ENCODE measurements at regions not wholly inside any gene's neighbourhood (a gene's known extent, or its start where the extent isn't known, plus 50 kb on each side); places are given as distances from the start of the nearest gene placed in this dataset.

GRCh38 chr9:88712484-88712883, 177.5 kb downstream of the NXNL2 start:
- no peak overlapping the region for H3K27ac Mint-ChIP-seq
- H3K36me3 Mint-ChIP-seq = no peaks in the 10 kb centered on the region
- TF ChIP-seq GTF2I (CRISPR knock-in tag; conservative IDR thresholded peaks at IDR 0.05) (no peak), NFYB (CRISPR knock-in tag; conservative IDR thresholded peaks at IDR 0.05; ENCODE audit: low read depth) (no peak)
- TF ChIP-seq, protein P1, sequence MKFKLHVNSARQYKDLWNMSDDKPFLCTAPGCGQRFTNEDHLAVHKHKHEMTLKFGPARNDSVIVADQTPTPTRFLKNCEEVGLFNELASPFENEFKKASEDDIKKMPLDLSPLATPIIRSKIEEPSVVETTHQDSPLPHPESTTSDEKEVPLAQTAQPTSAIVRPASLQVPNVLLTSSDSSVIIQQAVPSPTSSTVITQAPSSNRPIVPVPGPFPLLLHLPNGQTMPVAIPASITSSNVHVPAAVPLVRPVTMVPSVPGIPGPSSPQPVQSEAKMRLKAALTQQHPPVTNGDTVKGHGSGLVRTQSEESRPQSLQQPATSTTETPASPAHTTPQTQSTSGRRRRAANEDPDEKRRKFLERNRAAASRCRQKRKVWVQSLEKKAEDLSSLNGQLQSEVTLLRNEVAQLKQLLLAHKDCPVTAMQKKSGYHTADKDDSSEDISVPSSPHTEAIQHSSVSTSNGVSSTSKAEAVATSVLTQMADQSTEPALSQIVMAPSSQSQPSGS (CRISPR knock-in tag; IDR thresholded peaks at IDR 0.05; ENCODE audit: borderline replicate concordance, low read depth) = no peak
- CTCF ChIA-PET = no interaction called here
- H3K27me3 Mint-ChIP-seq (ENCODE audit: low read depth) = no peaks in the 10 kb centered on the region
- ATAC-seq = no peak
- POLR2A ChIA-PET = no interaction called here
- H3K4me1 Mint-ChIP-seq = no peaks in the 10 kb centered on the region
- DNase-seq (ENCODE audit: low spot score) = no peak
- H3K9me3 Mint-ChIP-seq = peaks cover 23% of the 10 kb centered on the region
- no peak overlapping the region for H3K4me3 Mint-ChIP-seq

DNA sequence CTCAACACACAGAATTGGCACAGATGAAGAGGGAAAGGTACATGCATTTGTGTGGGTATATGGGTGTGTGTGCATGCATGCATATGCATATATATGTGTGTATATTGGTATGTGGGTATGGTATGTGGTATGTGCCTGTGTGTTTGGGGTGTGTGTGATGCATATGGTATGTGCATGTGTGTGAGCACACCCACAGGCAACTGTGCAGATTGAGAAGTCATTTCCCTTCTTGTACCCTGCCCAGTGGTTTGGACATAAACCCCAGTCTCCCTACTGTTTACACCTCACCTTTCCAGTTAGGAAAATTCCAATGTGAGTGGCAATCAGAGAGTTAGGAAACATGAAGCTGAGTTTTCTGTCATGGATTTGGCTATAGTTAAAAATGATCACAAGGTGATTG, 178.0 kb downstream of the NXNL2 start:
- ATAC-seq = no peak

More for the DNA sequence above, 178.0 kb downstream of the NXNL2 start:
- H3K4me3 Mint-ChIP-seq = no peak overlapping the region
- ChIA-PET POLR2A (no interaction called here), CTCF (no interaction called here)
- H3K36me3 Mint-ChIP-seq = no peaks in the 10 kb centered on the region
- TF ChIP-seq JUN (CRISPR knock-in tag; IDR thresholded peaks at IDR 0.05) (no peak), SMAD3 (CRISPR knock-in tag; IDR thresholded peaks at IDR 0.05; ENCODE audit: borderline replicate concordance) (no peak), NFYB (CRISPR knock-in tag; conservative IDR thresholded peaks at IDR 0.05; ENCODE audit: low read depth) (no peak), NR2C2 (CRISPR knock-in tag; IDR thresholded peaks at IDR 0.05) (no peak), ZNF121 (CRISPR knock-in tag; IDR thresholded peaks at IDR 0.05) (no peak), AFF4 (CRISPR knock-in tag; IDR thresholded peaks at IDR 0.05; ENCODE audit: borderline replicate concordance) (no peak), ZNF396 (CRISPR knock-in tag; IDR thresholded peaks at IDR 0.05; ENCODE audit: borderline replicate concordance) (no peak), HMGXB4 (CRISPR knock-in tag; IDR thresholded peaks at IDR 0.05) (no peak), ZNF263 (CRISPR knock-in tag; IDR thresholded peaks at IDR 0.05; ENCODE audit: low read depth) (no peak), E2F4 (CRISPR knock-in tag; IDR thresholded peaks at IDR 0.05; ENCODE audit: borderline replicate concordance, low read depth) (no peak), SMAD4 (CRISPR knock-in tag; IDR thresholded peaks at IDR 0.05) (no peak), ELF4 (CRISPR knock-in tag; IDR thresholded peaks at IDR 0.05; ENCODE audit: low read depth) (no peak)
- TF ChIP-seq, protein P2, sequence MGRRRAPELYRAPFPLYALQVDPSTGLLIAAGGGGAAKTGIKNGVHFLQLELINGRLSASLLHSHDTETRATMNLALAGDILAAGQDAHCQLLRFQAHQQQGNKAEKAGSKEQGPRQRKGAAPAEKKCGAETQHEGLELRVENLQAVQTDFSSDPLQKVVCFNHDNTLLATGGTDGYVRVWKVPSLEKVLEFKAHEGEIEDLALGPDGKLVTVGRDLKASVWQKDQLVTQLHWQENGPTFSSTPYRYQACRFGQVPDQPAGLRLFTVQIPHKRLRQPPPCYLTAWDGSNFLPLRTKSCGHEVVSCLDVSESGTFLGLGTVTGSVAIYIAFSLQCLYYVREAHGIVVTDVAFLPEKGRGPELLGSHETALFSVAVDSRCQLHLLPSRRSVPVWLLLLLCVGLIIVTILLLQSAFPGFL (CRISPR knock-in tag; IDR thresholded peaks at IDR 0.05; ENCODE audit: borderline replicate concordance) = no peak
- TF ChIP-seq, protein P3, sequence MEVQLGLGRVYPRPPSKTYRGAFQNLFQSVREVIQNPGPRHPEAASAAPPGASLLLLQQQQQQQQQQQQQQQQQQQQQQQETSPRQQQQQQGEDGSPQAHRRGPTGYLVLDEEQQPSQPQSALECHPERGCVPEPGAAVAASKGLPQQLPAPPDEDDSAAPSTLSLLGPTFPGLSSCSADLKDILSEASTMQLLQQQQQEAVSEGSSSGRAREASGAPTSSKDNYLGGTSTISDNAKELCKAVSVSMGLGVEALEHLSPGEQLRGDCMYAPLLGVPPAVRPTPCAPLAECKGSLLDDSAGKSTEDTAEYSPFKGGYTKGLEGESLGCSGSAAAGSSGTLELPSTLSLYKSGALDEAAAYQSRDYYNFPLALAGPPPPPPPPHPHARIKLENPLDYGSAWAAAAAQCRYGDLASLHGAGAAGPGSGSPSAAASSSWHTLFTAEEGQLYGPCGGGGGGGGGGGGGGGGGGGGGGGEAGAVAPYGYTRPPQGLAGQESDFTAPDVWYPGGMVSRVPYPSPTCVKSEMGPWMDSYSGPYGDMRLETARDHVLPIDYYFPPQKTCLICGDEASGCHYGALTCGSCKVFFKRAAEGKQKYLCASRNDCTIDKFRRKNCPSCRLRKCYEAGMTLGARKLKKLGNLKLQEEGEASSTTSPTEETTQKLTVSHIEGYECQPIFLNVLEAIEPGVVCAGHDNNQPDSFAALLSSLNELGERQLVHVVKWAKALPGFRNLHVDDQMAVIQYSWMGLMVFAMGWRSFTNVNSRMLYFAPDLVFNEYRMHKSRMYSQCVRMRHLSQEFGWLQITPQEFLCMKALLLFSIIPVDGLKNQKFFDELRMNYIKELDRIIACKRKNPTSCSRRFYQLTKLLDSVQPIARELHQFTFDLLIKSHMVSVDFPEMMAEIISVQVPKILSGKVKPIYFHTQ (CRISPR knock-in tag; IDR thresholded peaks at IDR 0.05) = no peak
- TF ChIP-seq, protein P4, sequence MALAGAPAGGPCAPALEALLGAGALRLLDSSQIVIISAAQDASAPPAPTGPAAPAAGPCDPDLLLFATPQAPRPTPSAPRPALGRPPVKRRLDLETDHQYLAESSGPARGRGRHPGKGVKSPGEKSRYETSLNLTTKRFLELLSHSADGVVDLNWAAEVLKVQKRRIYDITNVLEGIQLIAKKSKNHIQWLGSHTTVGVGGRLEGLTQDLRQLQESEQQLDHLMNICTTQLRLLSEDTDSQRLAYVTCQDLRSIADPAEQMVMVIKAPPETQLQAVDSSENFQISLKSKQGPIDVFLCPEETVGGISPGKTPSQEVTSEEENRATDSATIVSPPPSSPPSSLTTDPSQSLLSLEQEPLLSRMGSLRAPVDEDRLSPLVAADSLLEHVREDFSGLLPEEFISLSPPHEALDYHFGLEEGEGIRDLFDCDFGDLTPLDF (CRISPR knock-in tag; IDR thresholded peaks at IDR 0.05) = no peak
- no peak for DNase-seq (ENCODE audit: low spot score)
- H3K9me3 Mint-ChIP-seq = peaks cover 19% of the 10 kb centered on the region
- H3K27ac Mint-ChIP-seq = no peak overlapping the region
- no peaks in the 10 kb centered on the region for H3K4me1 Mint-ChIP-seq
- no peaks in the 10 kb centered on the region for H3K27me3 Mint-ChIP-seq (ENCODE audit: low read depth)

All from WTC11 (cell line).